ENCODE measurements at regions not wholly inside any gene's neighbourhood (a gene's known extent, or its start where the extent isn't known, plus 50 kb on each side); places are given as distances from the start of the nearest gene placed in this dataset.

- Histone ChIP-seq H3K4me2 (ENCODE audit: insufficient read depth in 1 of 2, low read depth in 2 of 2, low read length in 2 of 2) (no peak overlapping the region), H4K5ac (ENCODE audit: insufficient read length, low read depth, low read length) (no peak overlapping the region), H3K27ac (ENCODE audit: low read depth, low read length) (no peak overlapping the region), H2AK5ac (ENCODE audit: low read depth, low read length) (no peak overlapping the region), H2AFZ (ENCODE audit: low read length) (no peak overlapping the region), H3K23me2 (ENCODE audit: low read depth, low read length) (no peaks in the 10 kb centered on the region; the same call in 1 of the 2 replicates), H3K14ac (ENCODE audit: insufficient read length) (no peak overlapping the region), H2BK12ac (ENCODE audit: low read depth, low read length) (no peak overlapping the region), H3K4ac (replicated peaks; ENCODE audit: insufficient read length, low read depth, low read length) (no peak overlapping the region), H3K79me2 (ENCODE audit: control insufficient read depth in 1 of 2, insufficient read depth in 2 of 2, low read length in 2 of 2) (no peaks in the 10 kb centered on the region), H2BK120ac (replicated peaks; ENCODE audit: low read depth, low read length) (no peak overlapping the region), H4K20me1 (replicated peaks in 1 of 2; ENCODE audit: control insufficient read depth in 1 of 2, insufficient read depth in 2 of 2, low read length in 2 of 2) (no peaks in the 10 kb centered on the region), H2BK15ac (ENCODE audit: low read length) (no peak overlapping the region), H2BK20ac (ENCODE audit: low read length) (no peak overlapping the region), H4K91ac (replicated peaks; ENCODE audit: insufficient read length, low read length) (no peak overlapping the region), H3K56ac (replicated peaks; ENCODE audit: insufficient read length, low read depth, low read length) (no peak overlapping the region), H3K9ac (replicated peaks in 1 of 4; ENCODE audit: extremely low read depth in 1 of 4, low read depth in 3 of 4, low read length in 3 of 4) (no peak overlapping the region), H3K36me3 (ENCODE audit: control insufficient read depth in 2 of 4, insufficient read depth in 4 of 4, low read length in 3 of 4) (no peaks in the 10 kb centered on the region), H3K4me1 (replicated peaks in 1 of 4; ENCODE audit: control insufficient read depth in 3 of 4, insufficient read depth in 4 of 4, low read length in 3 of 4) (peaks cover 0 to 6% (median 0%) of the 10 kb centered on the region in 4 experiments; a peak in 2 of 7 replicates), H2BK5ac (ENCODE audit: low read depth, low read length) (no peak overlapping the region), H3K27me3 (replicated peaks in 1 of 4; ENCODE audit: control insufficient read depth in 3 of 4, extremely low read depth in 1 of 4, insufficient read depth in 3 of 4, low read length in 3 of 4) (no peaks in the 10 kb centered on the region), H3K79me1 (ENCODE audit: low read depth, low read length) (no peaks in the 10 kb centered on the region), H3K23ac (ENCODE audit: insufficient read length) (no peak overlapping the region), H3K18ac (ENCODE audit: extremely low read depth, low read length) (no peak overlapping the region), H3K9me3 (ENCODE audit: insufficient read depth in 2 of 2, low read depth in 1 of 2, low read length in 1 of 2) (0 out of 4 replicates have a peak, but pooled peaks cover 0 to 3% of the 10 kb centered on the region in 2 experiments), H4K8ac (ENCODE audit: extremely low read depth, insufficient read depth, low read length) (no peak overlapping the region), H3K4me3 (ENCODE audit: extremely low read depth in 1 of 4, insufficient read depth in 2 of 4, low read depth in 3 of 4, low read length in 4 of 4) (no peak overlapping the region)
- DNase-seq (ENCODE audit: low read depth in 1 of 2, low spot score in 2 of 2) (peak in 1 of 2 experiments; percentile 13), FAIRE-seq (no peak)
- CTCF ChIA-PET (ENCODE audit: partially characterized antibody): interaction anchor here (1.5 to 1.9 kb wide), 2 partner anchors 11 to 87 kb away, joined by 4 to 7 read pairs; no protein-coding TSS in a partner anchor
- POLR2A ChIA-PET (ENCODE audit: partially characterized antibody): interaction anchor here (1.3 kb wide), 1 partner anchor 85 kb away, joined by 4 read pairs; the partner anchor contains the start of gene ADM
- TF ChIP-seq TAF1 (IDR thresholded peaks at IDR 0.05; ENCODE audit: low read depth, low read length) (no peak), SIRT6 (IDR thresholded peaks at IDR 0.05; ENCODE audit: low read length) (no peak), EGR1 (IDR thresholded peaks at IDR 0.05; ENCODE audit: borderline replicate concordance, low read depth, low read length) (no peak), TAF7 (optimal IDR thresholded peaks at IDR 0.05; ENCODE audit: borderline replicate concordance, low read depth, low read length) (no peak), TCF12 (IDR thresholded peaks at IDR 0.05; ENCODE audit: low read depth, low read length) (no peak), SP4 (IDR thresholded peaks at IDR 0.05; ENCODE audit: low read length) (no peak), POLR2AphosphoS5 (IDR thresholded peaks at IDR 0.05; ENCODE audit: low read depth, low read length) (no peak), CREB1 (IDR thresholded peaks at IDR 0.05) (no peak), RXRA (IDR thresholded peaks at IDR 0.05; ENCODE audit: insufficient read depth, low read depth, low read length) (no peak)
Observed at GRCh38 chr11:10390375-10390774, 64.7 kb upstream of the AMPD3 start.
